ENCODE measurements at regions not wholly inside any gene's neighbourhood (a gene's known extent, or its start where the extent isn't known, plus 50 kb on each side); places are given as distances from the start of the nearest gene placed in this dataset.

DNA sequence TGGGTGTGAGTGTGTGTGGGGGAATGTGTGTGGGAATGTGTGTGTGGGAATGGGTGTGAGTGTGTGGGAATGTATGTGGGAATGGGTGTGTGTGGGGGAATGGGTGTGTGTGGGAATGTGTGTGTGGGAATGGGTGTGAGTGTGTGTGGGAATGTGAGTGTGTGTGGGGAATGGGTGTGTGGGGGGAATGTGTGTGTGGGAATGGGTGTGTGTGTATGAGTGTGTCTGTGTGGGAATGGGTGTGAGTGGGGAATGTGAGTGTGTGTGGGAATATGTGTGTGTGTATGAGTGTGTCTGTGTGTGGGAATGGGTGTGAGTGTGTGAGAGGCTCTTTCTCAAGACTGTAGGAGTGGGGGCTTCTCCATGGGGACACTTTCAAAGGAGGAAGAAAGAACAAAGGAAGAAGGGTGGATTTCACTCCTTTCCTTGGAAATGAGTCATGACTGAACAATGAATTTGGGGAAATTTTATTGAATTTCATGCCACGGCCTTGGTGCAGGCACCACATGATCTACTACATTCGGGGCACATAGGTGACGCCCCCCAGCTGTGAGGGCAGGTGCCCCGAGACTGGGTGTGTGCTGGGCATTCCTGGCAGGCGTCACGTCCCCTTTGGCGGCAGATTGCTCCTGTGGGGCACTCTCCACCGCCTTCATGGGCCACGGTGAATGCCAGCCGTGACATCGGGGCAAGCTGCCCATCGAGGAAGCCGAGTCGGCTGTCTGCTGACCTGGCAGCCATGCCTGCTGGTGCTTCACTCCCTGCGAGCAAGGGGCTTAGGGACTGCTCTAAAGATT lies 88.8 kb upstream of the INSIG1 start:
- TF ChIP-seq, protein P1, sequence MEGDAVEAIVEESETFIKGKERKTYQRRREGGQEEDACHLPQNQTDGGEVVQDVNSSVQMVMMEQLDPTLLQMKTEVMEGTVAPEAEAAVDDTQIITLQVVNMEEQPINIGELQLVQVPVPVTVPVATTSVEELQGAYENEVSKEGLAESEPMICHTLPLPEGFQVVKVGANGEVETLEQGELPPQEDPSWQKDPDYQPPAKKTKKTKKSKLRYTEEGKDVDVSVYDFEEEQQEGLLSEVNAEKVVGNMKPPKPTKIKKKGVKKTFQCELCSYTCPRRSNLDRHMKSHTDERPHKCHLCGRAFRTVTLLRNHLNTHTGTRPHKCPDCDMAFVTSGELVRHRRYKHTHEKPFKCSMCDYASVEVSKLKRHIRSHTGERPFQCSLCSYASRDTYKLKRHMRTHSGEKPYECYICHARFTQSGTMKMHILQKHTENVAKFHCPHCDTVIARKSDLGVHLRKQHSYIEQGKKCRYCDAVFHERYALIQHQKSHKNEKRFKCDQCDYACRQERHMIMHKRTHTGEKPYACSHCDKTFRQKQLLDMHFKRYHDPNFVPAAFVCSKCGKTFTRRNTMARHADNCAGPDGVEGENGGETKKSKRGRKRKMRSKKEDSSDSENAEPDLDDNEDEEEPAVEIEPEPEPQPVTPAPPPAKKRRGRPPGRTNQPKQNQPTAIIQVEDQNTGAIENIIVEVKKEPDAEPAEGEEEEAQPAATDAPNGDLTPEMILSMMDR (IDR thresholded peaks at IDR 0.05; ENCODE audit: insufficient read depth in 1 of 2, low read depth in 1 of 2, low read length in 1 of 2, severe bottlenecking in 1 of 2, unreplicated experiment in 1 of 2): no peak
- H3K4me3 Mint-ChIP-seq (ENCODE audit: unreplicated experiment): no peak overlapping the region
- BruUV-seq (replicated peaks): no TSS peak
- no peak for DNase-seq
- no peaks in the 10 kb centered on the region for H3K27me3 ChIP-seq (replicated peaks; ENCODE audit: control insufficient read depth, insufficient read depth, low read length)
- ChIA-PET POLR2A (no interaction called here), CTCF (no interaction called here)
- peaks cover 6% of the 10 kb centered on the region for H3K4me1 ChIP-seq
- no peaks in the 10 kb centered on the region for H3K36me3 ChIP-seq (ENCODE audit: control insufficient read depth, insufficient read depth, low read length)
- peaks cover 35% of the 10 kb centered on the region for H3K9me3 Mint-ChIP-seq (ENCODE audit: unreplicated experiment)
- no peaks in the 10 kb centered on the region for H3K27me3 Mint-ChIP-seq (ENCODE audit: insufficient read depth, unreplicated experiment)
- no peak overlapping the region for H3K4me3 ChIP-seq (ENCODE audit: low read depth, low read length)
- peaks cover 8% of the 10 kb centered on the region for H3K4me1 Mint-ChIP-seq (ENCODE audit: low read depth, unreplicated experiment)
- H3K36me3 Mint-ChIP-seq (ENCODE audit: insufficient read depth, unreplicated experiment): no peaks in the 10 kb centered on the region
- no peaks in the 10 kb centered on the region for H3K9me3 ChIP-seq
- intact Hi-C loops (cut with micrococcal nuclease; ENCODE audit: unreplicated experiment): no loop called here
- no peak overlapping the region for H3K27ac Mint-ChIP-seq (ENCODE audit: unreplicated experiment)

DNA sequence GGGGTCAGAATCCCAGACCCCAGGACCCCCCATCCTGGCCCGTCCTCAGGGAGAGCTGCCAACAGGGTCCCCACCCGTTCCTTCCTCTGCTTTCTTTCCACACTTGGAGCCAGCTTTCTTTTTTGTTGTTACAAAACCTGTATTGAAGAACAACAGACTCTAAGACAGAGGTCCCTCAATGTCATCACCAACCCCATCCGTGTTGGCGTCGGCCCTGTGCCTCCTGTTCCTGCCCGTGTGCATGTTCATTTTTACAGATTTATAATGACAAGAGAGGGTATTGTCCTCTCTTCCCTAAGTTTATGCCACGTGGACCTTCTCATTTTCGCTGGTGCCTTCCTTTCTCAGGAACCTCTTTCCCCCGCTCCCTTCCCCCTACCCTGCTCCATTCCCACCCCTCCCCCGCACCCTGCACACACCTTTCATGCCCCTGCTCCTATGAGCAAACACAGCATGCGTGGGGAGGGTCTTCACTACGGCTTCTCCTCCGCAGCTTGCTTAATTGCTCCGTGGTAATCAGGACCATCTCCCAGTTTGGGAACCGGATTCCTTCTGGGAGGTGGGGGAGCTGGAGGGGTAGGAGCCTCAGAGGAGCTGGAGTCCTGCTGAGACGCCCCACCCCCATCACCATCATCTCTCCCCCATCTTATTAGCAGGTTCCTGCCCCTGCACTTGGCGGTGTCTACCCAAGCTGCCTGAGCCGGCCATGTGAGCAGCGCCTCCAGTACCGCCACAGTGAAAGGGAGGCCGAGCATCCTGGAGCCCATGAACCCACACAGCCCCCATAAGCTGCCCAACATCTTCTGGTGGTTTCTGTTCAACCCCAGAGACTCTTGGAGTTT lies 88.0 kb upstream of the INSIG1 start:
- no peak for DNase-seq
- peaks cover 16% of the 10 kb centered on the region for H3K4me1 Mint-ChIP-seq (ENCODE audit: low read depth, unreplicated experiment)
- no peaks in the 10 kb centered on the region for H3K27me3 Mint-ChIP-seq (ENCODE audit: insufficient read depth, unreplicated experiment)
- no TSS peak for BruUV-seq (replicated peaks)
- TF ChIP-seq, protein P1 (IDR thresholded peaks at IDR 0.05; ENCODE audit: insufficient read depth in 1 of 2, low read depth in 1 of 2, low read length in 1 of 2, severe bottlenecking in 1 of 2, unreplicated experiment in 1 of 2): no peak
- H3K27ac Mint-ChIP-seq (ENCODE audit: unreplicated experiment): no peak overlapping the region
- H3K4me1 ChIP-seq: peaks cover 11% of the 10 kb centered on the region
- no peak overlapping the region for H3K4me3 Mint-ChIP-seq (ENCODE audit: unreplicated experiment)
- H3K36me3 ChIP-seq (ENCODE audit: control insufficient read depth, insufficient read depth, low read length): no peaks in the 10 kb centered on the region
- no peaks in the 10 kb centered on the region for H3K27me3 ChIP-seq (replicated peaks; ENCODE audit: control insufficient read depth, insufficient read depth, low read length)
- H3K9me3 ChIP-seq: no peaks in the 10 kb centered on the region
- H3K36me3 Mint-ChIP-seq (ENCODE audit: insufficient read depth, unreplicated experiment): no peaks in the 10 kb centered on the region
- ChIA-PET CTCF (no interaction called here), POLR2A (no interaction called here)
- H3K9me3 Mint-ChIP-seq (ENCODE audit: unreplicated experiment): peaks cover 35% of the 10 kb centered on the region
- intact Hi-C loops (cut with micrococcal nuclease; ENCODE audit: unreplicated experiment): loop anchor here (5.0 kb wide), 1 partner anchor 88 kb away; the partner anchor contains the start of gene INSIG1
- no peak overlapping the region for H3K4me3 ChIP-seq (ENCODE audit: low read depth, low read length)

DNA sequence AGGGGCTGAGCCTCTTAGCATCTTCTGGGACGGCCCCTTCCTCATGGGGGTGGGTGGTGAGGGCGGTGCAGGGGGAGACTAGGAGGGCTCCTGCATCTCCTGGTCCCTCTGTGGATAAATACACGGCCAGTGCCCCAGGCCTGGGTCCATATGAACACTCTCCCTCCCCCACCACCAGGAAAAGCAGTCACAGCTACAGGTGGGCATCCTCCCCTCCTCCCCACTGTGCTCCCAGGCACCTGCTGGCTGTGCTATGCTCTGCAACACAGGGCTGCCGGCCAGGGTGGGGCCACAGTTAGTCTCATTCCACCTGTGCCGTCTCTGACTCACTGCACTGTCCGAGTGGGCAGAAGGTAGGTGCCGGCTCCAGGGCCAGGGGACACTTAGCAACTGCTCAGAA lies 87.3 kb upstream of the INSIG1 start:
- ChIA-PET POLR2A (no interaction called here), CTCF (no interaction called here)
- TF ChIP-seq, protein P1 (IDR thresholded peaks at IDR 0.05; ENCODE audit: insufficient read depth in 1 of 2, low read depth in 1 of 2, low read length in 1 of 2, severe bottlenecking in 1 of 2, unreplicated experiment in 1 of 2): no peak
- no peaks in the 10 kb centered on the region for H3K27me3 Mint-ChIP-seq (ENCODE audit: insufficient read depth, unreplicated experiment)
- no peaks in the 10 kb centered on the region for H3K36me3 ChIP-seq (ENCODE audit: control insufficient read depth, insufficient read depth, low read length)
- no peaks in the 10 kb centered on the region for H3K27me3 ChIP-seq (replicated peaks; ENCODE audit: control insufficient read depth, insufficient read depth, low read length)
- H3K9me3 ChIP-seq: no peaks in the 10 kb centered on the region
- no peaks in the 10 kb centered on the region for H3K36me3 Mint-ChIP-seq (ENCODE audit: insufficient read depth, unreplicated experiment)
- peaks cover 17% of the 10 kb centered on the region for H3K4me1 ChIP-seq
- no peak overlapping the region for H3K4me3 ChIP-seq (ENCODE audit: low read depth, low read length)
- H3K4me1 Mint-ChIP-seq (ENCODE audit: low read depth, unreplicated experiment): peaks cover 17% of the 10 kb centered on the region
- DNase-seq: no peak
- intact Hi-C loops (cut with micrococcal nuclease; ENCODE audit: unreplicated experiment): loop anchor here (5.0 kb wide), 1 partner anchor 87 kb away; the partner anchor contains the start of gene INSIG1
- H3K9me3 Mint-ChIP-seq (ENCODE audit: unreplicated experiment): peaks cover 32% of the 10 kb centered on the region
- no TSS peak for BruUV-seq (replicated peaks)
- H3K4me3 Mint-ChIP-seq (ENCODE audit: unreplicated experiment): no peak overlapping the region
- no peak overlapping the region for H3K27ac Mint-ChIP-seq (ENCODE audit: unreplicated experiment)
